ENCODE measurements at regions not wholly inside any gene's neighbourhood (a gene's known extent, or its start where the extent isn't known, plus 50 kb on each side); places are given as distances from the start of the nearest gene placed in this dataset.
"Not testable (repeated sequence)": the region's sequence is repeated elsewhere in the genome, so short reads cannot be mapped to it uniquely, and the experiment has no call there.

DNA sequence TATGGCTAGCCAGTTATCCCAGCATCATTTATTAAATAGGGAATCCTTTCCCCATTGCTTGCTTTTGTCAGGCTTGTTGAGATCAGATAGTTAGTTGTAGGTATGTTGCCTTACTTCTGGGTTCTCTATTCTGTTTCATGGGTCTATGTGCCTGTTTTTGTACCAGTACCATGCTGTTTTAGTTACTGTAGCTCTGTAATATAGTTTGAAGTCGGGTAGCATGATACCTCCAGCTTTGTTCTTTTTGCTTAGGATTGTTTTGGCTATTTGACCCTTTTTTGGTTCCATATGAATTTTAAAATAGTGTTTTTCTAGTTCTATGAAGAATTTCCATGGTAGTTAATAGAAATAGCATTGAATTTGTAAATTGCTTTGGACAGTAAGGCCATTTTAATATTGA lies 300.5 kb downstream of the PTGER3 start:
- TF ChIP-seq, protein P1, sequence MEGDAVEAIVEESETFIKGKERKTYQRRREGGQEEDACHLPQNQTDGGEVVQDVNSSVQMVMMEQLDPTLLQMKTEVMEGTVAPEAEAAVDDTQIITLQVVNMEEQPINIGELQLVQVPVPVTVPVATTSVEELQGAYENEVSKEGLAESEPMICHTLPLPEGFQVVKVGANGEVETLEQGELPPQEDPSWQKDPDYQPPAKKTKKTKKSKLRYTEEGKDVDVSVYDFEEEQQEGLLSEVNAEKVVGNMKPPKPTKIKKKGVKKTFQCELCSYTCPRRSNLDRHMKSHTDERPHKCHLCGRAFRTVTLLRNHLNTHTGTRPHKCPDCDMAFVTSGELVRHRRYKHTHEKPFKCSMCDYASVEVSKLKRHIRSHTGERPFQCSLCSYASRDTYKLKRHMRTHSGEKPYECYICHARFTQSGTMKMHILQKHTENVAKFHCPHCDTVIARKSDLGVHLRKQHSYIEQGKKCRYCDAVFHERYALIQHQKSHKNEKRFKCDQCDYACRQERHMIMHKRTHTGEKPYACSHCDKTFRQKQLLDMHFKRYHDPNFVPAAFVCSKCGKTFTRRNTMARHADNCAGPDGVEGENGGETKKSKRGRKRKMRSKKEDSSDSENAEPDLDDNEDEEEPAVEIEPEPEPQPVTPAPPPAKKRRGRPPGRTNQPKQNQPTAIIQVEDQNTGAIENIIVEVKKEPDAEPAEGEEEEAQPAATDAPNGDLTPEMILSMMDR (IDR thresholded peaks at IDR 0.05), result not testable (repeated sequence)
- TF ChIP-seq POLR2A (IDR thresholded peaks at IDR 0.05), result not testable (repeated sequence)
